WTC11 (cell line): ENCODE measurements at regions not wholly inside any gene's neighbourhood (a gene's known extent, or its start where the extent isn't known, plus 50 kb on each side); places are given as distances from the start of the nearest gene placed in this dataset.

Source experiments
- ZNF138 ChIP-seq: sonication (generic); formaldehyde crosslinking; conservative IDR thresholded peaks from 2 replicates; pipeline ENCODE4 v1.8.1; 2022; ENCODE audit warnings: mild to moderate bottlenecking, moderate library complexity, missing genetic modification reagents
- ZNF219 ChIP-seq: sonication (generic); formaldehyde crosslinking; IDR thresholded peaks from 2 replicates; pipeline ENCODE4 v1.8.0; 2023; ENCODE audit warnings: missing genetic modification reagents, mild to moderate bottlenecking, borderline replicate concordance

GRCh38 chr4:110897784-110898183 lies 274.9 kb upstream of the PITX2 start:
- TF ChIP-seq ZNF219 (CRISPR knock-in tag) (no peak), ZNF138 (CRISPR knock-in tag) (no peak)
